ENCODE measurements at regions not wholly inside any gene's neighbourhood (a gene's known extent, or its start where the extent isn't known, plus 50 kb on each side); places are given as distances from the start of the nearest gene placed in this dataset.

- TF ChIP-seq ZNF462 (CRISPR knock-in tag; IDR thresholded peaks at IDR 0.05) (no peak), JUNB (IDR thresholded peaks at IDR 0.05; ENCODE audit: unreplicated experiment) (no peak), CREB1 (CRISPR knock-in tag; IDR thresholded peaks at IDR 0.05; ENCODE audit: low read depth) (no peak), CTCF (conservative IDR thresholded peaks at IDR 0.05; ENCODE audit: low read depth in 2 of 2) (no peak), ZNF331 (CRISPR knock-in tag; IDR thresholded peaks at IDR 0.05; ENCODE audit: low read depth) (no peak), EZH2phosphoT487 (IDR thresholded peaks at IDR 0.05; ENCODE audit: unreplicated experiment) (no peak), NANOG (IDR thresholded peaks at IDR 0.05; ENCODE audit: borderline replicate concordance) (no peak), ZNF114 (CRISPR knock-in tag; IDR thresholded peaks at IDR 0.05) (no peak), POLR2AphosphoS5 (IDR thresholded peaks at IDR 0.05; ENCODE audit: low read depth) (no peak), STAT1 (IDR thresholded peaks at IDR 0.05; ENCODE audit: unreplicated experiment) (no peak)
Measured at GRCh38 chr17:22454070-22454999, 762.0 kb downstream of the KCNJ18 start (continued).
